GM18951 (cell line): ENCODE measurements at regions not wholly inside any gene's neighbourhood (a gene's known extent, or its start where the extent isn't known, plus 50 kb on each side); places are given as distances from the start of the nearest gene placed in this dataset.
"Not testable (repeated sequence)": the region's sequence is repeated elsewhere in the genome, so short reads cannot be mapped to it uniquely, and the experiment has no call there.

Source experiments
- POLR2A ChIP-seq: IDR thresholded peaks from 4 replicates; pipeline ENCODE4 v1.6.1; 2011; ENCODE audit warnings: mild to moderate bottlenecking; ENCODE audit not compliant: insufficient read length, insufficient read depth; ENCODE audit errors: extremely low read depth
- in situ Hi-C: fragments of 300-500 bp; cut with MboI; formaldehyde crosslinking; loops from one replicate; pipeline ENCODE4 v1.12.0; 2022; ENCODE audit warnings: low sequenced_read_pairs, mixed read lengths, inconsistent platforms; ENCODE audit not compliant: unreplicated experiment

- in situ Hi-C loops = no loop called here
- TF ChIP-seq POLR2A = no peak
These were observed 223.9 kb downstream of the S1PR1 start for GRCh38 chr1:101460739-101461138.

GRCh38 chr1:101463195-101463594 lies 226.4 kb downstream of the S1PR1 start:
- in situ Hi-C loops = no loop called here
- TF ChIP-seq POLR2A = no peak

- TF ChIP-seq POLR2A = no peak
- in situ Hi-C loops = no loop called here
These were observed 229.1 kb downstream of the S1PR1 start for GRCh38 chr1:101465941-101466340.

- TF ChIP-seq POLR2A = no peak
- in situ Hi-C loops = no loop called here
These were observed 237.3 kb downstream of the S1PR1 start for GRCh38 chr1:101474039-101474665.

- TF ChIP-seq POLR2A = no peak
- in situ Hi-C loops = no loop called here
These were observed 239.7 kb downstream of the S1PR1 start for GRCh38 chr1:101476541-101476940.

- in situ Hi-C loops = no loop called here
- no peak for TF ChIP-seq POLR2A
These were observed 243.1 kb downstream of the S1PR1 start for GRCh38 chr1:101479945-101480344.

- in situ Hi-C loops = no loop called here
- no peak for TF ChIP-seq POLR2A
These were observed 245.5 kb downstream of the S1PR1 start for GRCh38 chr1:101482306-101482705.

GRCh38 chr1:101483982-101484688 lies 247.3 kb downstream of the S1PR1 start:
- in situ Hi-C loops = no loop called here
- no peak for TF ChIP-seq POLR2A

- no peak for TF ChIP-seq POLR2A
- in situ Hi-C loops = no loop called here
These were observed 248.0 kb downstream of the S1PR1 start for GRCh38 chr1:101484689-101485338.

- no peak for TF ChIP-seq POLR2A
- in situ Hi-C loops = no loop called here
These were observed 248.9 kb downstream of the S1PR1 start for GRCh38 chr1:101485712-101486111.

GRCh38 chr1:101492144-101492543 lies 255.3 kb downstream of the S1PR1 start:
- in situ Hi-C loops = not testable (repeated sequence)

- in situ Hi-C loops = not testable (repeated sequence)
These were observed 257.1 kb downstream of the S1PR1 start for GRCh38 chr1:101493920-101494319.

- no peak for TF ChIP-seq POLR2A
- in situ Hi-C loops = no loop called here
These were observed 259.3 kb downstream of the S1PR1 start for GRCh38 chr1:101496109-101496508.

GRCh38 chr1:101497881-101498559 lies 261.2 kb downstream of the S1PR1 start:
- no peak for TF ChIP-seq POLR2A
- in situ Hi-C loops = no loop called here

- in situ Hi-C loops = loop anchor here (25.0 kb wide), 2 partner anchors 258 to 933 kb away; no protein-coding TSS in a partner anchor
These were observed 267.3 kb downstream of the S1PR1 start for GRCh38 chr1:101504106-101504505.

- in situ Hi-C loops = loop anchor here (25.0 kb wide), 2 partner anchors 257 to 932 kb away; no protein-coding TSS in a partner anchor
These were observed 268.4 kb downstream of the S1PR1 start for GRCh38 chr1:101505240-101505639.
